ENCODE measurements at regions not wholly inside any gene's neighbourhood (a gene's known extent, or its start where the extent isn't known, plus 50 kb on each side); places are given as distances from the start of the nearest gene placed in this dataset.

- no peak for DNase-seq
These were observed 1845.8 kb upstream of the SEL1L start for GRCh38 chr14:83379436-83379835.

- DNase-seq = no peak
These were observed 1850.6 kb upstream of the SEL1L start for GRCh38 chr14:83384253-83384652.

- DNase-seq = no peak
These were observed 1861.7 kb upstream of the SEL1L start for GRCh38 chr14:83395321-83395720.

GRCh38 chr14:83416476-83416875 is 1882.8 kb upstream of the SEL1L start:
- DNase-seq = no peak

DNA sequence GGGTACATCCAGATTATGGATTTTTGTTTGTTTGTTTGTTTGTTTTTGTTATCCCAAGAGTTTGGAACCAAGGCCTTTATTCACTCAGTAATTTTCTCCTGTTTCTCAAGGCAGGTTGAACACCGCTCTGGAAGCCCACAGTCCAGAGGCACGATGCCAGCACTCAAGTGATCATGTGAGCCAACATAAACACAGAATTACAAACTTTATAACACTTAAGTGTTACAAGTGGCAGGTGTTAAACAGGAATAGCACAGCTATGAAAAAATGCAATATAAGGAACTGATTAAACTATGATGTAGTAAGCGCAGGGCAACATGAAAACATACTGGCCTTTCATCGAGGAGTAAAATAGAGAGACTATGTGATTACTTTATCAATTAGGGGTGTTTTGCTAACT is 1885.8 kb upstream of the SEL1L start:
- DNase-seq = peak; percentile 83

GRCh38 chr14:83421711-83422110 is 1888.1 kb upstream of the SEL1L start:
- DNase-seq = no peak

DNA sequence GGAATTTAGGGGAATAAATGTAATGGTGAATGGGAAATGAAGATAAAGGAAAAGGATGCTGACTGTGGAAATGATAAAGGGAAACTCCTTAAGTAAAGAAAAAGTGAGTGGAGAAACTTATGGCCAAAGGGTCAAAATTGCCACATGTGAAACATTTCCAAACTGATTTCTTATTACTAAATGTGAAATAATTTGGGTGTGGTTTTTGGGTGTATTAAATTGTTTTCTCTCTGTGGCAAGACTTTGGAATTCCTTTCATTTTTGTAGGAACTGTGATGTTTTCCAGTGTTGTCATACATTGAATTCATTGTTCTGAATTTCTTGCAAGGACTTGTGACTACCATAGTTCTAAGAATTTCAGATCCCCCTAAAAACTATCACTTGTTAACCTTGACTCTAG is 1891.5 kb upstream of the SEL1L start:
- no peak for DNase-seq

GRCh38 chr14:83425706-83426105 is 1892.1 kb upstream of the SEL1L start:
- DNase-seq = no peak

- DNase-seq = no peak
These were observed 1900.0 kb upstream of the SEL1L start for GRCh38 chr14:83433618-83434017.

- no peak for DNase-seq
These were observed 1908.1 kb upstream of the SEL1L start for GRCh38 chr14:83441801-83442200.

DNA sequence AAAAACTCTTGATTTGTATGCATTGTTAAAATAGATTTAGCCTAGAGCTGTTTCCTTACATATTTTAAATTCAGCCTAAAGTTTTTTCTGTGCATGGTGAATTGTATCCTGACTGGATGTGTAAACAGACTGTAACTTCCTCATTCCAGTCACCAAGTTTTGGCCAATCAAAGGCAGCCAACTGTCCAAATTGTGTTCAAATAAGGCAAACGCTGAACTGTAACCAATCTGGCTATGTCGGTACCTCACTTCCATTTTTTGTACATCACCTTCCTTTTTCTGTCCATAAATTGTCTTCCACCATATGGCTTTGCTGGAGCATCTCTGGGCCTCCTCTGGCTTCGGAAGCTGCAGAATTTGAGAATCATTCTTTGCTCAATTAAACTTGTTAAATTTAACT is 1921.9 kb upstream of the SEL1L start:
- DNase-seq = no peak

- DNase-seq = no peak
These were observed 1927.9 kb upstream of the SEL1L start for GRCh38 chr14:83461521-83461920.

- DNase-seq = no peak
These were observed 1929.1 kb upstream of the SEL1L start for GRCh38 chr14:83462759-83463158.

DNA sequence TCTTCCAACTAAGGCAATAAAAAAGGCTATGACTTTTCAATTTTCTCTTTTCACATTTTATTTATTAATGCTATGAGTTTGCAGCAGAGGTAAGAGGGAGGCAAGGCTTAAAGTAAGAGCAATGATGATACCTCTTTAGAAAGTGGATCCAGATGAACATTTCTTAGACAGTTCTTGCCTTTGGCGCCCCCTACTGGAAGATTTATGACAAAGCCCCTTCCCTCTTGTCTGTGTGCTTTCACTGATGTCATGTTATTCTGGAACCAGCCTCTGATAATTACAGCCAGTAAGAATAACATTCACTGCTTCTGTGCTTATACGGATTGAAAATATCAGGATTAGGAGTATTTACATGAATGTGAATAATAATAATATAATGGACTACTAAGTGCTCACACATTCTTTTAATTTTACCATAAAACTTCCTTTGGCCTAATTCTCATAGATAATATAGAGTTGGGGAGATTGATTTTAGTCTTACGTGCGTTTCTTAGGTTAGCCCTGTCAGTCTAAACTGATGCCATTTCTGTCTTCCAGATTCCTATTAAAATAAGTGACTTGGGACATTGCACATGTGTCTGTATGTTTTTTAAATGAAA is 1929.9 kb upstream of the SEL1L start:
- no peak for DNase-seq

GRCh38 chr14:83467811-83468210 is 1934.2 kb upstream of the SEL1L start:
- DNase-seq = no peak

DNA sequence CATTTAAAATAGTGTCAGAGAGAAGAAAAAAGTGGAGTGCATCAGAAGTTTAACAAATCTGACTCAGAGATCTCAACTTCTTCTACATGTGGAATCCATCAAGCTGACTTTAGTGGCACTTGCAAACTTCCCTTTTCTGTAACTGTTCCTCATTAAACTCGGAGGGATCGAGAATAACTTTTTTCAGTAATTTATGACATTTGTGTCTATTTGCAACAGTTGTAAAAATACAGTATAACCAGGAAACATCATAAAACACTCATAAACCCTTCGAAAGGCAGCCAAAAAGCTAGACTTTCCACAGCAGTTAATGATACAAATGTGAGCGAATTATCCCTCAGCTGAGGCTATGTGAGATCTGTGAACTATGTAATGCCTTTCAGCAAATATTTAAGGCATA is 1936.8 kb upstream of the SEL1L start:
- DNase-seq = no peak

DNA sequence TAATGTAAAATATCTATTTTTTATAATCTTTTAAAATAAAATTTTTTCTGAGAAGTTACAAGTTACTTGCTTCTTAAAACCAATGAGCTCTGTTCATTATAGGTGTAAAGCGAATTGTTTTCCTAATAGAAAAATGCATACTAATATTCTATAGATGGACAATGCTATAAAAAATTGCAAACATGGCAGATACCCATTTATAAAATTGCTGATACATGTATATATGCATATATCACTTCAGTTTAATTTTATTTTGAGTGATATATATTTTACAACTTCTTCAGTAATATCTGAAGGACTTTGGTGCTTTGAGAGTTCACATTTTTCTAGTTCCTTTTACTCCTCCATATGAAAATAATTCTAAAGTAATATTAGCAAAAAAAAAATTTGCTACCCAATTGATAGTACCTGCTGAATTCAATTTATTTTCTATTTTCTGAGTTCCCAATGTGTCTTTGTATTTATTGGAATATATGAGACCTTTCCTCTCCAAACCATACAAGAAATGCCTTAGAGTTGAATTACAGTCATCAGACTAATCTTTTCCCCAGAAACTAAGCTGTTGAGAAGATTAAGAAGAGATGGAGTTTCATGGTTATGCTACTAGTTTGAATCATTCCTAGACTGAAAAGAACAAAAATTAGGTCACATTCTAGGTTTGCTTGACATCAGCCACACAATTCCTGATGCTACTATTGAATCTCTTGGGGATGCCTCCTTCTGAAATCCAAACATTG is 1937.5 kb upstream of the SEL1L start:
- DNase-seq = no peak

- DNase-seq = no peak
These were observed 1940.0 kb upstream of the SEL1L start for GRCh38 chr14:83473416-83474235.

DNA sequence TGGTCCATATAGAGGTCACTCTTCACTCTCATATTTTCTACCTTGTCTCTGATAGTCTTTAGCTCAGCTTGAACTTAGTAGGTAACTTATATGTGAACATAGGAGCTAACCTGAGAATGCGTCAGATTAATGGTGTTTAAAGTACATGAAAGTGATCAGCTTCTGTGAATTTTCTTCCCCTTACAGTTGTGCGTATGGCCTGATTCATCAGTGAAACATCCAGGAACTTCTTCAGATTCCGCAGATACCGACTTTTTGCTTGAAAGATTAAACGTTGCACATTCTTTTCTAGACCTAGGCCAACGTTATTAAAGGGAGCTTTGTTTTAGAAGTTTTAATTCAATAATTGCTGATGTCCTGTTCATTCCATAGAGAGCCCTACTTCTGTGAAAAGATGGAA is 1945.1 kb upstream of the SEL1L start:
- DNase-seq = no peak

GRCh38 chr14:83483063-83483462 is 1949.4 kb upstream of the SEL1L start:
- DNase-seq = no peak

DNA sequence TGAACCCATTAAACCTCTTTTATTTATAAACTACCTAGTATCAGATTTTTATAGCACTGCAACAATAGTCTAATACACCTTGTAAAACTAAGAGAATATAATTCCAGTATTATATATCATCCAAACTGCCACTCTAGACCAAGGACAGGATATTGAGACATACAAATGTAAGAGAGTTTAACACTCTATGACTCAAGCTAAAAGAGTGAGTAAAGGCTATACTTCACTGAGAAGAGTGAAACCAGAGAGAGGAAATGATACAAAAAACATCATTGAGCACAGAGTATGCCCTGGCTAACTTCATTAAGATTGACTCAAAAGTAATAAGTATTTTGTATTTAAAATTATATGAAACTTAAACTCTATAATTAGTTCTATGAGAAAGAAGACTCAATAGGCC is 1951.9 kb upstream of the SEL1L start:
- DNase-seq = no peak

- DNase-seq = no peak
These were observed 1957.4 kb upstream of the SEL1L start for GRCh38 chr14:83491091-83491490.

DNA sequence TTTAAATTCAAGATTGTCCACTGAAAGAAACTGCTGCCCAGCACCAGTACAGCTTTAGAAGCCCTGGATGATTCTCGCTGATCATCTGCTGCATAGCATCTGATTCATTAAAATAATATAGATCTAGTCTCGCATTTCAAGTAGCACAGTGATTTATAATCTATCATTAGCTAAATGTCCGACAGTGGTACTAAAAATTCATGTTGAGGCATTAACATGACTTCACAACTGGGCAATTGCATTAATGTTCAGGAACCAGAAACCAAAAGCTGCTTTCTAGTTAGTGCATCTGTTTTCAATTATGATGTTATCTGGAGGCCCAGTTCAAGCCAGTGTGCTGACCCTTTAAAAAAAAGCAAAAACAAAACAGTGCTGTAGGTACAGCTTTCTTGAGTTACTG is 1987.2 kb upstream of the SEL1L start:
- DNase-seq = no peak

- DNase-seq = no peak
These were observed 1995.9 kb upstream of the SEL1L start for GRCh38 chr14:83529531-83529930.
